BJ (cell line): ENCODE measurements at regions not wholly inside any gene's neighbourhood (a gene's known extent, or its start where the extent isn't known, plus 50 kb on each side); places are given as distances from the start of the nearest gene placed in this dataset.

Source experiments
- CTCF ChIA-PET: fragments of 350-600 bp; formaldehyde crosslinking; extraction: SDS; loops from one replicate; lab custom pipeline; 2021; ENCODE audit warnings: antibody characterized with exemption, inconsistent platforms; lab: Yijun Ruan, JAX
- POLR2A ChIA-PET: fragments of 300-600 bp; sonication (Branson Sonifier 250); formaldehyde crosslinking; extraction: SDS; loops from one replicate; lab custom pipeline; 2021; ENCODE audit warnings: antibody characterized with exemption; lab: Charles Lee
- DNase-seq: peaks from one replicate; pipeline ENCODE4 v3.0.0-alpha.2; 2011; ENCODE audit warnings: low read depth
- H3K27me3 ChIP-seq: 2 replicates; pipeline ENCODE4 v1.6.0; 2011; ENCODE audit warnings: low read length; ENCODE audit not compliant: control insufficient read depth, insufficient read depth
- H3K36me3 ChIP-seq: 2 replicates; pipeline ENCODE4 v1.5.1; 2011; ENCODE audit warnings: low read length; ENCODE audit not compliant: control insufficient read depth, insufficient read depth
- H3K4me3 ChIP-seq: 2 replicates; pipeline ENCODE4 v1.5.1; 2011; ENCODE audit warnings: low read depth, mild to moderate bottlenecking, control low read depth, low read length
- CTCF ChIP-seq: IDR thresholded peaks from 2 replicates; pipeline ENCODE4 v1.5.1; 2011; ENCODE audit warnings: low read depth, mild to moderate bottlenecking, control low read depth, inconsistent platforms, low read length, moderate library complexity; ENCODE audit not compliant: insufficient read depth

- TF ChIP-seq CTCF, result no peak
- no peak for DNase-seq
- no peaks in the 10 kb centered on the region for H3K27me3 ChIP-seq
- ChIA-PET CTCF (no interaction called here), POLR2A (no interaction called here)
- H3K36me3 ChIP-seq, result no peaks in the 10 kb centered on the region
- H3K4me3 ChIP-seq, result no peak overlapping the region
Observed at GRCh38 chr4:98816386-98816785, 112.5 kb downstream of the EIF4E start.

GRCh38 chr4:98804403-98804802, 124.5 kb downstream of the EIF4E start:
- no peak overlapping the region for H3K4me3 ChIP-seq
- CTCF ChIA-PET, result no interaction called here
- no peaks in the 10 kb centered on the region for H3K36me3 ChIP-seq
- no peak for DNase-seq
- no peaks in the 10 kb centered on the region for H3K27me3 ChIP-seq
- TF ChIP-seq CTCF, result no peak
- POLR2A ChIA-PET, result no interaction called here

- Histone ChIP-seq H3K4me3 (no peak overlapping the region), H3K36me3 (no peaks in the 10 kb centered on the region), H3K27me3 (no peaks in the 10 kb centered on the region)
- CTCF ChIA-PET, result interaction anchor here (0.7 kb wide), 1 partner anchor 17 kb away, joined by 3 read pairs; no protein-coding TSS in a partner anchor
- no peak for TF ChIP-seq CTCF
- POLR2A ChIA-PET, result no interaction called here
- no peak for DNase-seq
Observed at GRCh38 chr4:98803251-98803650, 125.7 kb downstream of the EIF4E start.

DNA sequence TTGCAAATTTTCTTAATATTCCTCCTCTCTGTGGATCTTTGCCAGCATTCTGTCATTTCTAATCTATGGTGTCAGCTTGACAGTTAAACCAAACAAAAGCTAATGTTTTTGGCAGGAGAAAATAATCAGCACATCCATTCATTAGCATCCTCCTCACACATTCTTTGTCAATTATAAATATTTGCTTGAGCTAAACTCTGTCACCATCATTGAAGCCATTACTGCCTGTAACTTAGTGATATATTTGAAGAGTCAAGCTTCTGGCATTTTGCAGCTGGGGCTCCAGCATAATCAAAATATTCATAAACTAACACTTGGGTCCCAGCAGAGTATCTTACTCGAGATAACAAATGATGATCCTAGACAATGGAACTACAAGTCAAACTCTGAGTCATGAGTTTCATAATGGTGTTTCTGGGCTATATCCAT, 126.1 kb downstream of the EIF4E start:
- Histone ChIP-seq H3K4me3 (no peak overlapping the region), H3K36me3 (no peaks in the 10 kb centered on the region), H3K27me3 (no peaks in the 10 kb centered on the region)
- ChIA-PET POLR2A (no interaction called here), CTCF (no interaction called here)
- DNase-seq, result no peak
- TF ChIP-seq CTCF, result no peak

GRCh38 chr4:98801259-98801725, 127.6 kb downstream of the EIF4E start:
- POLR2A ChIA-PET, result no interaction called here
- no peak for DNase-seq
- no peak for TF ChIP-seq CTCF
- Histone ChIP-seq H3K4me3 (no peak overlapping the region), H3K27me3 (no peaks in the 10 kb centered on the region), H3K36me3 (no peaks in the 10 kb centered on the region)
- CTCF ChIA-PET, result no interaction called here
